T-cell (primary cell): ENCODE measurements at regions not wholly inside any gene's neighbourhood (a gene's known extent, or its start where the extent isn't known, plus 50 kb on each side); places are given as distances from the start of the nearest gene placed in this dataset.

ENCODE experiments used
- ATAC-seq, 4 experiments: fragments of 200-7000 bp in 3 of 4; fragments of 150-1000 bp in 1 of 4; cut with Tn5 transposase; replicated peaks in 1 of 4; 1 replicate in 3 of 4; 2 replicates in 1 of 4; pipeline ENCODE4 v1.10.0; 2021; ENCODE audit warnings: moderate library complexity in 3 of 4, mild to moderate bottlenecking in 2 of 4, moderate number of reproducible peaks in 1 of 4
- CTCF ChIA-PET, 2 donors: fragments of 300-600 bp; sonication (Branson Sonifier 250); formaldehyde crosslinking; loops; one replicate each; lab custom pipeline; 2022; ENCODE audit warnings: antibody characterized with exemption in 2 of 2; lab: Charles Lee
- POLR2A ChIA-PET, 2 donors: fragments of 300-600 bp; sonication (Branson Sonifier 250); formaldehyde crosslinking; loops; one replicate each; lab custom pipeline; 2022; ENCODE audit warnings: antibody characterized with exemption in 2 of 2; lab: Charles Lee
- DNase-seq, 35 experiments: peaks; one replicate each; pipeline versions ENCODE4 v3.0.0 to v3.0.0-alpha.2; 2013 to 2023
- H3K27ac ChIP-seq: one replicate; pipeline ENCODE4 v1.5.1; 2013; ENCODE audit warnings: low read length
- H3K27me3 ChIP-seq, 2 experiments: replicated peaks in 1 of 2; 1 replicate in 1 of 2; 2 replicates in 1 of 2; pipeline versions ENCODE4 v1.6.1 to v1.7.0; 2013; ENCODE audit warnings: low read length in 1 of 2, mixed read lengths in 1 of 2; ENCODE audit not compliant: control insufficient read depth in 2 of 2, insufficient read depth in 2 of 2; ENCODE audit errors: extremely low read depth in 1 of 2
- H3K36me3 ChIP-seq, 2 donors: 1 replicate in 1 of 2; 2 replicates in 1 of 2; pipeline versions ENCODE4 v1.6.1 to v1.7.0; 2013; ENCODE audit warnings: low read length in 1 of 2; ENCODE audit not compliant: control insufficient read depth in 2 of 2, insufficient read depth in 1 of 2; ENCODE audit errors: extremely low read depth in 1 of 2
- H3K4me1 ChIP-seq, 2 experiments: 1 replicate in 1 of 2; 2 replicates in 1 of 2; pipeline versions ENCODE4 v1.6.1 to v1.7.0; 2013; ENCODE audit warnings: low read length in 2 of 2, mixed read lengths in 1 of 2; ENCODE audit not compliant: insufficient read depth in 2 of 2, control insufficient read depth in 1 of 2; ENCODE audit errors: extremely low read depth in 1 of 2
- H3K4me3 ChIP-seq, 2 donors: 1 replicate in 1 of 2; 2 replicates in 1 of 2; pipeline versions ENCODE4 v1.5.1 to v1.7.0; 2013; ENCODE audit warnings: mild to moderate bottlenecking in 2 of 2, low read length in 1 of 2, moderate library complexity in 1 of 2; ENCODE audit not compliant: control insufficient read depth in 1 of 2; ENCODE audit errors: extremely low read depth in 1 of 2
- H3K9me3 ChIP-seq: 2 replicates; pipeline ENCODE4 v1.7.0; 2013
- H3K27ac Mint-ChIP-seq, 2 donors: one replicate each; pipeline ENCODE4 v1.8.0; 2020 to 2021; ENCODE audit warnings: mild to moderate bottlenecking in 2 of 2, mixed read lengths in 2 of 2
- H3K27me3 Mint-ChIP-seq, 2 donors: one replicate each; pipeline ENCODE4 v1.8.0; 2021 to 2022; ENCODE audit warnings: mixed read lengths in 2 of 2
- H3K36me3 Mint-ChIP-seq: one replicate; pipeline ENCODE4 v1.8.0; 2021; ENCODE audit warnings: mixed read lengths
- H3K4me1 Mint-ChIP-seq, 3 donors: one replicate each; pipeline ENCODE4 v1.8.0; 2020 to 2022; ENCODE audit warnings: mixed read lengths in 3 of 3, mild to moderate bottlenecking in 1 of 3
- H3K4me3 Mint-ChIP-seq, 3 donors: one replicate each; pipeline ENCODE4 v1.8.0; 2020 to 2022; ENCODE audit warnings: mild to moderate bottlenecking in 3 of 3, mixed read lengths in 3 of 3, moderate library complexity in 3 of 3
- H3K9me3 Mint-ChIP-seq, 3 donors: one replicate each; pipeline ENCODE4 v1.8.0; 2020 to 2022; ENCODE audit warnings: mixed read lengths in 3 of 3
- WGBS: methylation state at CpG from one replicate; pipeline ENCODE4 v1.1.5; 2013; ENCODE audit warnings: missing lambda C conversion rate; ENCODE audit not compliant: insufficient coverage; 5-methylcytosine and 5-hydroxymethylcytosine counted together

GRCh38 chr5:15124871-15125568, 253.4 kb upstream of the ANKH start:
- 100% methylated on average over 1 of the region's 2 CpGs for WGBS
- ATAC-seq (no peak), DNase-seq (no peak)
- Mint-ChIP-seq H3K27me3 (peaks cover 0 to 1% of the 10 kb centered on the region in 2 donors), H3K27ac (no peak overlapping the region), H3K4me1 (no peaks in the 10 kb centered on the region), H3K9me3 (peaks cover 16 to 30% (median 29%) of the 10 kb centered on the region in 3 donors), H3K36me3 (no peaks in the 10 kb centered on the region), H3K4me3 (no peak overlapping the region)
- Histone ChIP-seq H3K27ac (no peak overlapping the region), H3K4me3 (no peak overlapping the region), H3K4me1 (no peaks in the 10 kb centered on the region), H3K27me3 (no peaks in the 10 kb centered on the region), H3K9me3 (no peaks in the 10 kb centered on the region), H3K36me3 (no peaks in the 10 kb centered on the region)
- ChIA-PET POLR2A (interaction anchor here in 1 of 2 donors (0.6 kb wide), 1 partner anchor 61 kb away, joined by 6 read pairs; no protein-coding TSS in a partner anchor), CTCF (no interaction called here)

- H3K4me3 Mint-ChIP-seq, result no peak overlapping the region
- no peak for ATAC-seq
- H3K4me1 ChIP-seq, result no peaks in the 10 kb centered on the region
- CTCF ChIA-PET, result no interaction called here
- POLR2A ChIA-PET, result no interaction called here
- H3K9me3 ChIP-seq, result no peaks in the 10 kb centered on the region
- no peaks in the 10 kb centered on the region for H3K36me3 ChIP-seq
- no CpG with 5 or more reads among the region's 3 CpGs for WGBS
- H3K27me3 Mint-ChIP-seq, result peaks cover 0 to 1% of the 10 kb centered on the region in 2 donors
- no peak overlapping the region for H3K27ac ChIP-seq
- H3K4me3 ChIP-seq, result no peak overlapping the region
- no peak overlapping the region for H3K27ac Mint-ChIP-seq
- DNase-seq, result no peak
- no peaks in the 10 kb centered on the region for H3K36me3 Mint-ChIP-seq
- H3K9me3 Mint-ChIP-seq, result peaks cover 17 to 26% (median 26%) of the 10 kb centered on the region in 3 donors
- H3K27me3 ChIP-seq, result no peaks in the 10 kb centered on the region
- H3K4me1 Mint-ChIP-seq, result no peaks in the 10 kb centered on the region
These were observed 252.9 kb upstream of the ANKH start for GRCh38 chr5:15124461-15124860.

GRCh38 chr5:15117688-15118087, 246.1 kb upstream of the ANKH start:
- ChIA-PET CTCF (no interaction called here), POLR2A (no interaction called here)

GRCh38 chr5:15116996-15117395, 245.4 kb upstream of the ANKH start:
- no peak for DNase-seq
- ATAC-seq, result no peak
- H3K27ac Mint-ChIP-seq, result no peak overlapping the region
- H3K36me3 Mint-ChIP-seq, result no peaks in the 10 kb centered on the region
- POLR2A ChIA-PET, result no interaction called here
- no peaks in the 10 kb centered on the region for H3K9me3 ChIP-seq
- H3K36me3 ChIP-seq, result no peaks in the 10 kb centered on the region
- H3K27me3 ChIP-seq, result no peaks in the 10 kb centered on the region
- H3K4me1 ChIP-seq, result no peaks in the 10 kb centered on the region
- peaks cover 8 to 13% (median 12%) of the 10 kb centered on the region in 3 donors for H3K9me3 Mint-ChIP-seq
- no peak overlapping the region for H3K27ac ChIP-seq
- WGBS, result 67% methylated on average over 4 of the region's 5 CpGs
- H3K4me3 Mint-ChIP-seq, result no peak overlapping the region
- CTCF ChIA-PET, result no interaction called here
- no peaks in the 10 kb centered on the region for H3K4me1 Mint-ChIP-seq
- H3K4me3 ChIP-seq, result no peak overlapping the region
- no peaks in the 10 kb centered on the region for H3K27me3 Mint-ChIP-seq

More at GRCh38 chr5:15117688-15118087, 246.1 kb upstream of the ANKH start:
- DNase-seq (no peak), ATAC-seq (no peak)
- no peaks in the 10 kb centered on the region for H3K27me3 Mint-ChIP-seq
- Histone ChIP-seq H3K9me3 (no peaks in the 10 kb centered on the region), H3K4me3 (no peak overlapping the region), H3K27me3 (no peaks in the 10 kb centered on the region), H3K36me3 (no peaks in the 10 kb centered on the region), H3K4me1 (no peaks in the 10 kb centered on the region), H3K27ac (no peak overlapping the region)
- no peaks in the 10 kb centered on the region for H3K36me3 Mint-ChIP-seq
- WGBS, result 82% methylated on average over 2 of the region's 5 CpGs
- no peaks in the 10 kb centered on the region for H3K4me1 Mint-ChIP-seq
- peaks cover 12 to 14% (median 13%) of the 10 kb centered on the region in 3 donors for H3K9me3 Mint-ChIP-seq
- H3K4me3 Mint-ChIP-seq, result no peak overlapping the region
- no peak overlapping the region for H3K27ac Mint-ChIP-seq

- no peaks in the 10 kb centered on the region for H3K36me3 Mint-ChIP-seq
- H3K9me3 Mint-ChIP-seq, result no peaks in the 10 kb centered on the region
- H3K27me3 ChIP-seq, result no peaks in the 10 kb centered on the region
- no peaks in the 10 kb centered on the region for H3K36me3 ChIP-seq
- no peak overlapping the region for H3K27ac ChIP-seq
- H3K27ac Mint-ChIP-seq, result no peak overlapping the region
- 83% methylated on average over 1 of the region's 2 CpGs for WGBS
- ChIA-PET CTCF (interaction anchor here (0.5 to 1.5 kb wide), 3 partner anchors 16 to 1349 kb away, joined by 3 to 8 read pairs (median 4); no protein-coding TSS in a partner anchor), POLR2A (interaction anchor here in 1 of 2 donors (0.6 kb wide), 1 partner anchor 1699 kb away, joined by 3 read pairs; no protein-coding TSS in a partner anchor)
- ATAC-seq (no peak), DNase-seq (no peak)
- H3K4me3 ChIP-seq, result no peak overlapping the region
- peaks cover 0 to 6% of the 10 kb centered on the region in 2 donors for H3K27me3 Mint-ChIP-seq
- no peaks in the 10 kb centered on the region for H3K4me1 ChIP-seq
- H3K4me1 Mint-ChIP-seq, result peaks cover 0 to 10% (median 6%) of the 10 kb centered on the region in 3 donors
- H3K4me3 Mint-ChIP-seq, result no peak overlapping the region
- H3K9me3 ChIP-seq, result no peaks in the 10 kb centered on the region
These were observed 235.1 kb upstream of the ANKH start for GRCh38 chr5:15106530-15107283.

- WGBS, result 44% methylated on average over 1 of the region's 2 CpGs
- Mint-ChIP-seq H3K4me3 (no peak overlapping the region), H3K27ac (no peak overlapping the region), H3K27me3 (peaks cover 0 to 6% of the 10 kb centered on the region in 2 donors), H3K36me3 (no peaks in the 10 kb centered on the region), H3K4me1 (peaks cover 0 to 10% (median 6%) of the 10 kb centered on the region in 3 donors), H3K9me3 (peaks cover 0 to 2% (median 0%) of the 10 kb centered on the region in 3 donors)
- no peaks in the 10 kb centered on the region for H3K4me1 ChIP-seq
- ChIA-PET CTCF (interaction anchor here (0.7 to 1.5 kb wide), 2 partner anchors 16 to 1350 kb away, joined by 3 to 8 read pairs; no protein-coding TSS in a partner anchor), POLR2A (interaction anchor here in 1 of 2 donors (0.6 kb wide), 1 partner anchor 1700 kb away, joined by 3 read pairs; no protein-coding TSS in a partner anchor)
- no peaks in the 10 kb centered on the region for H3K27me3 ChIP-seq
- peak in 6 of 35 experiments; percentile 3 to 41 (median 8) for DNase-seq
- H3K36me3 ChIP-seq, result no peaks in the 10 kb centered on the region
- no peaks in the 10 kb centered on the region for H3K9me3 ChIP-seq
- H3K27ac ChIP-seq, result no peak overlapping the region
- no peak overlapping the region for H3K4me3 ChIP-seq
- ATAC-seq, result no peak
These were observed 234.3 kb upstream of the ANKH start for GRCh38 chr5:15105799-15106393.
